8988T (cell line): ENCODE measurements at regions not wholly inside any gene's neighbourhood (a gene's known extent, or its start where the extent isn't known, plus 50 kb on each side); places are given as distances from the start of the nearest gene placed in this dataset.
"Not testable (repeated sequence)": the region's sequence is repeated elsewhere in the genome, so short reads cannot be mapped to it uniquely, and the experiment has no call there.

Experiments used
- DNase-seq: peaks from one replicate; pipeline ENCODE4 v3.0.0; 2011

DNA sequence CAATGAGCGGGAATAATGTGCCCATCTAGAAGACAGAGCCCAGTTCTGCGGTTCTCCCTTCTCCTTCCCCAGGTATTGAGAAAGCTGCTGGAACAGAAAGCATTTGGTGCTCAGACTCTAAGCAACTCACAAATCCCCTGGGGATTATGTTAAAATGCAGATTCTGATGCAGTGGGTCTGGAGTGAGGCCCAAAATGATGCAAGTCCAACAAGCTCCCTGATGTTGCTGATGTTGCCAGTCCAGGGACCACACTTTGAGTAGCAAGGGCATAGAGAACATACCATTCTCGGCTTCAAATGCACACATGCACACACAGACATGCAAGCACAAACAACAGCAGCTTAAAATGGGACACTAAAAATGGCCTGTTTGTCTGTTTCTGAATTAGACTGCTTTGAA, 274.8 kb upstream of the NCKAP5 start:
- DNase-seq, result no peak

DNA sequence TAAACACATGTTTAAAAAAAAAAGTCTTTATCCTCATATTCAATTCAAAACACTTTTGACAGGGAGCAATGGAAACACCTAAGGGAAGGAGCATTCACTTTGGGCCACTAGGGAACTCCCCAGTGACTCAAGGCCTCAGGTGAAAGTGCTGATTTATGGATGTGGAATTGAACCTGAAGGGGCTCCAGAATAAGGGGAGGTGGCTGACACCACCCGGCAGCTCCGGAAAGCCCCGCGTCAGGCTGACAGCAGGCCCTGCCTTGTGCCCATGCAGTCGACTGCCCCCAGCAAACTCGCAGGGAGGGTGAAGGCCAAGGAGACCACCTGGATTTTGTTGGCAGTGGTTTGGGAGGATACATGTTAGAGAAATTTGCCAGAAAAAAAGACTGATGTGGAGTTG, 275.3 kb upstream of the NCKAP5 start:
- DNase-seq, result no peak

DNA sequence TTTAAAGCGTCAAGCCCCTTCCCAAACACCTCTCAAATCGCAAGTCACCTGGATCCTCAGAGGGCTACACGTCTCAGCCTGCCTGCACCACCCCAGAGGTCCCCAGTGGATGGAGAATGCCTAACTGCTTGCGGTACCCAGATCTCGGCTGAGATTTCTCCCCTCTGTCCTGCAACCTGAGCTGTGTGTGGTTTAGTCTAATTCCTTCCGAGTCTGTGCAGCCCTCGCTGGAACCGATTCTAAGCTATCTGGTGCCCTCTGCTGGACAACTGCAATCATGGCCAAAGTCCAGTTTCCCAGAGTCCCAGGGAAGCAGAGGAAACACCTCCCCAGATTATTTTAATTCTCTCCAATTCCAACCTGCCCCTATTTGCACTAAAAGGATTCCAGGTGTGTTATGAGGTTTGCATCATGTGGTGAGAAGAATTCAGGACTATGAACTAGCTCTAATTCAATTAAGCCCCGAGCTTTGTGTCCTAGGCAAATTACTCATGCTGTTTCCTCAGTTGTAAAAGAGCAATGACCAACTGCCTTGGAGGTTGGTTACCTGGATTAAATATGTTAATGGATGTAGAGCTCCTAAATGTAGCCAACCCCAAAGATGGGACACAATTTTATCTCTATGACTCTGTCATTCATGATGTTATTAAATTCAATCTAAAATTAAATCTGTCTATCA, 276.1 kb upstream of the NCKAP5 start:
- peak; percentile 53 for DNase-seq

DNA sequence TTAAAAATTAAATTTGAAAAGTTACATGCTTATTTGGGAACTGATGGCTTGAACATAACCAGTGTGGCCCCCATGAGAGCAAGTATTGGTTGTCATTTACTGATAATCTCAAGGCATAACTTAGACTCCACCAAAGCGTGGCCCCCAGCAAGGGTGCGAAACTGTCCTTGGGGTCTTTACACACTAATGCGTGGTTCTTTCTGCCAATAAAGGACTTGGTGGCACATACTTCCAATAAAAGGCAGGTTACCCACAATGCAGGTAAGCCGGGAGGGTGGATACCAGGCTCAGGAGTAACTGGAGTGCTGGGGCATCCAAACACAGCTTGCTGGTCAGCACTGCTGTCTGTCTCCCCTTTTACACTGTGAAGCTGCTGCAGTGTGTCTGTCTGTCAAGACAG, 278.2 kb upstream of the NCKAP5 start:
- no peak for DNase-seq

DNA sequence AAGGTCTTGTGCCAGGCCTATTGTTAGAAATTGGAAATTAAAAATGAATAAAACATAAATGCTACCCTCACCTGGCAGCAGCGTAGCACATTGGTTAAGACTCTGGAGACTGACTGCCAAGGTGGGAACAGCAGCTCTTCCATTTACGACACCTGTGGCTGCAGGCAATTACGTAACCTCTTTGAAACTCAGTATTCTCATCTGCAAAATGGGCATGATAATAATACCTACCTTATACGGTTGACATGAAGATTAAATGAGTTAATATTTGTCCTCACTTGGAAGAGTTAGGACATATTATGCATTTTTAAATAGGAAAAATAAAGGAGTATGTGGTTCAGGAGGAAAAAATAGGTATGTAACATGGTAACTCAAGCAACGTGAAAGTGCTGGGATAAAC, 279.3 kb upstream of the NCKAP5 start:
- DNase-seq, result no peak

DNA sequence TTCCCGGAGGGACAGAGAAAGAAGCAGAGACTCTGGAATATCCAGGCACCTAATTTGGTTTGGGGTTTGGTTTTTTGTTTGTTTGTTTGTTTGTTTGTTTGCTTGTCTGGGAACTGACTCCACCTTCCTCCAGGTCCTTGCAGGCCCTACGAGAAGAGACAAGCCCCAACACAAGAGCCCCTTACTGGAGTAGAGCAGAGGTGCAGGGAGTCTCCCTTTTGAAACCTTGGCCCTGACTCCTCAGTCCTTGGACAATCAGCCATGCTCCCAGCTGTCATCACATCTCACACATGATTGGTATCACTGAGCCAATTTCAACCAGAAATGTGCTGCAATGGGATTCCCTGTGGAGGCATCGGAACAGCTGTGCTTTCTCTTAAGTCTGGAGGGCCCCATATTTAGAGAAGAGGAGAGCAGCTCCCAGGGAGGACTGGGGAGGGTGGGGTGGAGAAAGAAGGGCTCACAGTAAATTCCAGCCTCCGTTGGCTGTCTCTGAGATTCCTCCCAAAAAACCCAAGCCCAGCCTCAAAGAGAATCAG, 279.9 kb upstream of the NCKAP5 start:
- DNase-seq, result no peak

DNA sequence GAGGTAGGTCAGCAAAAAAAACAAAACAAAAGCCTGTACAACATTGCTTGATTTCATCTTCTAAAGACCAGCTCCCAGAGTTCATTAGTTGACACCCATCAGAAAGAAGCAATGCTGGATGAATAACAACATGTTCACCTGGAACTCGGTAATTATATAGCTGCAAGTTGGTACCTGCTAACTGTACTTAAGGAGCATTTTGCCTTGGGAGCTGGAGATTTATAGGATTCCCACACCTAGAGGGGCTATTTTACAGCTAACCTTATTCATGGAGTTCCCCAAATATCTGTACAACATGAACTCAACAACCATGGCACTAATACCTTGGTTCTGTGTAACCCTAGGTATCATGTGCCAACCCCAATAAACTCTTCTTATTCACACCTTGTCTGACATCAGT, 281.1 kb upstream of the NCKAP5 start:
- no peak for DNase-seq

DNA sequence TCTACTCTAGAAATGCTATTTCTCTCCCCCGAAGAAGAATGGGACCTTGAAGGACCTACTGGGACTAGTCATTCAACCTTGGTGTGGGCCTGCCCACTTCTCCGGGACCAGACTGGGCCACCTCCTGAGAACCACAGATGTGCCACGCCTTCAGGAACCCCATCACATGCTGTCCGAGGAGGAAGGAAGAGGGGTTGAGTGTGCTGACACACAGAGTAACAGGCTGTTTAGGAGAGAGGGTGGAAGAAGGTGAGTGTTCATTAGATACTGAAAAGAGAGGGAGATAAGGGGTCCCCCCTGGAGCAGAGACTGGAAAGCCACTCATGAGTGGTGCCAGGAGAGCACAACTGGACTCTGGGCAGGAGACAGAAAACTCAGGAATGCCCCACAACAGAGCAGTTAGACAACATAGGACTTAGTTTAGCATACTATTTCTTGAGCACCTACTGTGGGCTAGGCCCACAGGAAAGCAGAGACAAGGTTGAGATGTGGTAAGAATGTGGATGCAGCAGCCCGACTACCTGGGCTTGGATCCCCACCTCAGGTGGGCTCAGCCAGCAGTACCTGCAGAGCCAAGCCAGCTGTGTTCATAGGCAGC, 286.4 kb upstream of the NCKAP5 start:
- no peak for DNase-seq

DNA sequence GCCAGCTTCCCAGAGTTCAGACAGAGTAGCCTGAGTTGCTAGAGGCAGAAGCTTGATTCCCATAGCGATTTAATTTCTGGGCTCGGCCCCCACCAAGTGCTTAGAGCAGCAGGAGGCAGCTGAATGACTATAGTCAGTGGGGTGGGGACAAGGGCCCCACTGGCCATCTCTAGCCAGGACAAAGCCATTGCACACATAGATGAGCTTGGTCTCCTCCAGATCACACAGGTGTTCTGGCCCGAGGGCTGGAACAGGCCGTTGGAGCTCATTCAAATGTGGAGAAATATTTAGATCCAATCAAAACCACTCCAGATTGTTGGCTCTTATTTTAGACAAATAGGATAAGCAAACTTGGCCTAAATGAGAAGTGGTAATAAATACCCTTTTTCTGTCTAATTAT, 287.3 kb upstream of the NCKAP5 start:
- DNase-seq, result no peak

DNA sequence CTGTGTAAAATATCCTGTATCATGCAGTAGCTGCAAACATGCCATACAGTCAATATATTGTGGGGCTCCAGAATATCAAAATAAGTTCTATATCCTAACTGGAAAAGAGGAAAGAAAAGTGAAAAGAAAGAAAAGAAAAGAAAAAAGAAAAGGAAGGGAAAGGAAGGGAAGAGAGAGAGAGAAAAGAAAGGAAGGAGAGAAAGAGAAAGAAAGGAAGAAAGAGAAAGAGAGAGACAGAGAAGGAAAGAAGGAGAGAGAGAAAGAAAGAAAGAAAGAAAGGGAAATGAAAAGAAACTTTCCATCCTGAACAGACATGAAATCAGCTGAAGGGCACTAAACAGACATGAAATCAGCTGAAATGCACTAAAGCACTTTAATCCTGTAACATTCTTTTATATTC, 288.4 kb upstream of the NCKAP5 start:
- no peak for DNase-seq

DNA sequence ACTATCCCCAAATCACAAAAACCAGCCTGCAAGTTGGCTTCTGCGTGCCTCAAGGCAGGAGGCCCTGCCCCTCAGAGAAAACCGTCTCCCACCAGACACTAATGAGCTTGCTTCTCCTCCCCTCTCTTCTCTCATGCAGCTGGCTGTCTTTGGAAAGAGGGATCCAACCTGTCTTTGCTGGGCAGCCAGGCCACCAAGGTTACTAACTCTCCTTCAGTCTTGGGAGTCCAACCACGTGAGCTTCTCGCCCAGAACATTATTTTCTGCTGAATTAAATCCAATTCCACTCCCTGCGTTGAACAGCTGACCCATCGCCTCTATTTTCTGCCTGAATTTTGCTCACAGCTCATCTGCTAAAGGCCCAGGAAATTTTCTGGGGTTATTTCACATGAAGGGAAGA, 291.3 kb upstream of the NCKAP5 start:
- DNase-seq, result no peak

DNA sequence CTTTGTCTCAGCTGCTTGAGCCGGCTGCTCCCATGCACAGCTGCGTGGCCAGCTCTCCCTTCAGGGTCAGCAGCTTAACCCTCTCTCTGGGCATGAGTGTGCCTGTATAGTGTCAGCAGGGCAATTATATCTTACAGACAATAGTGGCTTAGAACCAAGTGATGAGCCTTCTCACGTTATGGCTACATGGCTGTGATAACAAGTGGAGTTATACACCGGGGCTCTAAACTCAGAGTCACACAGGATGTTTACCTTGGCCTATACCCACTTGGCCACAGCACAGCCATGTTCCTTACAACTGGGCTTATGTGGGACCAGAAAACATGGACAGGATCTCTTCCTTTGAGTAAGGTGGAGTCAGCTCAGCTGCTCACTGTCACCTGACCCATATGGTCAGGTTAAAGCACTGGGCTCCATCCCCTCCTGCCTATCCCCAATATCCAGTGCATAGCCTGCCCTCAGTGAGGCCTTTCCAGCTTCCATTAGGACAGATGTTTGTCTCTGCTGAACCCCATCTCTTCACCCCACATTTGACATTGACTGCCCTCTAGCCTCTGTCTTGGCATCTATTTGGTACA, 294.2 kb upstream of the NCKAP5 start:
- DNase-seq, result no peak

DNA sequence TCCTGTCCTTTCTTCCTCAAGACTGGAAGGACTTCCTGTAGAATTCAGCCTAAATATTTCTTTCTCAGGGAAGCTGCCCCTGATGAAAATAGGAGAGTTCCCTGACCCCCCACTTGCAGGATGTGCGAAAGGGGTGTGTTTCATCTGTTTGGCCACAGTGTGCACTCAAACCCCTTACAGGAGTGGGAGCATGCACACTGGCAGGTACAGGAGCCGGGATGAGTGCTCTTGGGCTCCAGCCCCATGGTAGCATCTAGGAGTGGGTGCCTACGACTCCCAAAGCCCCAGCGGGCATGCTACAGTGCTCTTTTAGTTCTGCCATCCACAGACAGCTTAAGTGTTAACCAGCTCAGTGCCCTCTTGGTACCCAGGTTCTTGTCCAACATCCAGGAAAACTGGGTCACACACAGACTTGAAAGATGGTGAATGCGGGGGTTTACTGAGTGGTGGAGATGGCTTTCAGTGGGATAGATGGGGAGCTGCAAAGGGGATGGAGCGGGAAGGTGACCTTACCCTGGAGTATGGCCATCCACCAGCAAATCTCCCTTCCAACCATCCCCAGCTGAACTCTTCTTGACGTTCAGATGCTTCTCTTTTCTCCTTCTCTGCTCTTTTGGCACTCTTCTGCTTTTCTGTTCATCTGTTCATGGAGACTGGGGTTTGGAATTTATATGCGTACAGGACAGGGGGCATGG, 295.0 kb upstream of the NCKAP5 start:
- DNase-seq, result no peak

DNA sequence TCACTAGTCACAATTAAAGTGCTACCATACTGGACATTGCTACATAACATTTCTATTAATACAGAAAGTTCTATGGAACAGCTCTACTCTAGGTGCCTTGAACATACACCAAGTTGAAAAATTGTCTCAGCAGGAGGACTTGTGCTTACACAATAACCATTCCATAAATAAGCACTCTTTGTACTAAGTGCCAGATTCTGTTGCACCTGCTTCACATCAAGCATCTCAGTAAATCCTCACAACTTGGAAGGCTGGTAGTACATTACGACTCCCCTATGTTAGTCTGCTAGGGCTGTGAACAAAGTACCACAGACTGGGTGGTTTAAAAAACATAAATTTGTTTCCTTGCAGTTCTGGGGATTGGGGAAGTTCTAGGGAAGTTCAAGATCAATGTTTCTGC, 296.9 kb upstream of the NCKAP5 start:
- no peak for DNase-seq

DNA sequence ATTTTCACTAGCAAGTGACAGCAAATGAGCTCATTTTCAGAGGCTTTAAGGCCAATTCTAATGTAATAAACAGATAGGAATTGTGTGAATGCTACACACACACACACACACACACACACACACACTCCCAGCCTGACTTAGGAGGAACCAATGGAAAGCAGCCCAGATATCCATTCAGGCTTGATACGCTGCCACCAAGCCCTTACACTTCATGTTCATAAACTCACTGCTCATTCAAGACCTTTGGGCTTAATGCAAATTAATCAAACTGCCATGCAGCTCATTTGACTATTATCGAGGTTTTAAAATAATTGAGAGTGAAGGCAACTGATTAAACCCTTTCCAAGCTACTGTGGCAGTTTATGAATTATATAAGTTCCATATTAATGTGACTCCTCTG, 298.9 kb upstream of the NCKAP5 start:
- DNase-seq, result no peak

DNA sequence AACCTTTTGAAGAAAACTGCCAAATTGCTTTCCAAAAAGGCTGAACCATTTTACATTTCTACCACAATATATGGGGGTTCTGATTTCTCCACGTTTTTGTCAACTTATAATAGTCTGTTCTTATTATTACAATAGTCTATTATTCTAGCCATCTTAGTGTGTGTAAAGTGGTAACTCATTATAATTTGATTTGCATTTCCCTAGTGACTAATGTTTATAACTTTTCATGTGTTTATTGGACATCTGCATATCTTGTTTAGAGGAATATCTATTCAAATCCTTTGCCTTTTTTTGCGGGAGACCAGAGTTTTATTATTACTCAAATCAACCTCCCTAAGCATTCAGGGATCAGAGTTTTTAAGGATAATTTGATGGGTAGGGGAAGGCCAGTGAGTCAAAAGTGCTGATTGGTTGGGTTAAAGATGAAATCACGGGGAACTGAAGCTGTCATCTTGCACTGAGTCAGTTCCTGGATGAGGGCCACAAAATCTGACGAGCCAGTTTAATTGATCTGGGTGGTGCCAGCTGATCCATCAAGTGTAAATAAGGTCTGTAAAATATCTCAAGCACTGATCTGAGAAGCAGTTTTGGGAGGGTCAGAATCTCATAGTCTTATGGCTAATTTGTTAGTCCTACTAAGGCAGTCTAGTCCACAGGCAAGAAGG, 303.4 kb upstream of the NCKAP5 start:
- DNase-seq, result no peak

DNA sequence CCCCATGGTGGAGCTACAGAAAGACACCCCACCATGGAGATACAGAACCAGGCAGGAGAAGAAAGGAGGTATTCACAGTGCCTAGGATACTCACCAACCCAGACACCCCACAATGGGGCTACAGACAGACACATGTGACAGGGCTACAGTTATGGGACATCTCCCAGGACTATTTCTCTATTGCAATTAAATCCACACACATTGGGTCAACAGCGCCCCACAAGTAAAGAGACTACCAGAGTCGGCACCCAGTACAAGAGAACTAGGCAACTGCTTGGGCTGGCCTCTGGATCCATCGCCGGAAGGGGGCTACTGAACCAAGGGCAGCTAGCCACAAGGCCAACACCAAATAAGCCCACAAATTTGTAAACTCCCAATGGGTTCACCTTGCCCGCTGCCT, 310.1 kb upstream of the NCKAP5 start:
- DNase-seq, result no peak

DNA sequence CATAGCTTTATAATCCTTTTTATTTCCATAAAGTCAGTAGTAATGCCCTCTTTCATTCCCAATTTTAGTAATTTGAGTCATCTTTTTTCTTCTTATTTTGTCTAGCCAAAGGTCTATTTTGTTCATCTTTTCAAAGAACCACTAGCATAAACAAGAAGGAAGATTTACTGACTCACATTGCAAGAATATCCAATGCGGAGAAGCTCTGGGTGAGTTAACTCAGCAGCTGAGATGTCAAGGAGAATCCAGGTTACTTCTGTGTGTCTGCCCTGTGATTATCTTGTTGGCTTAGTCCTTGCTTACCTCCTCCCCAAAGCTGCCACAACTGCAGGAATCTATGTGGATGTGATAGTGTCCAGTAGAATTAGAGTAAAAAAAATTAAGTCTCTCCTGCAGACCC, 311.4 kb upstream of the NCKAP5 start:
- DNase-seq, result no peak

DNA sequence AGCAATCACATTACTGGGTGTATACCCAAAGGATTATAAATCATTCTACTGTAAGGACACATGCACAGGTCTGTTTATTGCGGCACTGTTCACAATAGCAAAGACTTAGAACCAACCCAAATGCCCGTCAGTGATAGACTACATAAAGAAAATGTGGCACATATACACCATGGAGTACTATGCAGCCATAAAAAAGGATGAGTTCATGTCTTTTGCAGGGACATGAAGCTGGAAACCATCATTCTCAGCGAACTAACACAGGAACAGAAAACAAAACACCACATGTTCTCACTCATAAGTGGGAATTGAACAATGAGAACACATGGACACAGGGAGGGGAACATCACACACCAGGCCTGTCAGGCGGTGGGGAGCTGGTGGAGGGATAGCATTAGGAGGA, 313.9 kb upstream of the NCKAP5 start:
- DNase-seq, result not testable (repeated sequence)

DNA sequence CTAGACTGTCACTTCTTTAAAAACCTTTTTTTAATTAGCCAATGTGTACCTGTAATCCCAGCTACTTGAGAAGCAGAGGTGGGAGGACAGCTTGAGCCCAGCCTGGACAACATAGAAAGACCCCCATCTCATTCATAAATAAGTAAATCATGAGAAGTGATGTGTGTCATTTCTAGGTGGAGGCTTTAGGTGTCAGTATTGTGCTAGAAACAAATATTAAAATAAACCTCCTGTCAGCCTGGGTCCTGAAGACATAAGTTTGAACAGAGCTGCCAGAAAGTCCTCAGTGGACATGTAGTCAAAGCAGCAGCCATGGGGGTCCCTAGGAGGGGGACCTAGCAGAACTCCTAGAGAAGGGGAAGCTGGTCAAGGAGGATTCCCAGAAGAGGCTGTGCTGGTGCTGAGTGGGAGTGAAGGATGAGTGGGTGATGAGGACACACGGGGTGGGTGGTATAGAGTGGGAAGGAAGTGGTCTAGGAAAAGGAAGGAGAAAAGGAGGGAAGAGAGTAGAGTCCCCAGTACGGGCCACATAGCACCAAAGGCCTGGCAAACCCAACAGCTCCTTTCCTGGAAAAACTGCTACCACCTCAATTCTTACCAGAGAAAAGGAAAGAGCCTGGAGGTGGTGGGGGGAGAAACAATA, 316.6 kb upstream of the NCKAP5 start:
- DNase-seq, result no peak

DNA sequence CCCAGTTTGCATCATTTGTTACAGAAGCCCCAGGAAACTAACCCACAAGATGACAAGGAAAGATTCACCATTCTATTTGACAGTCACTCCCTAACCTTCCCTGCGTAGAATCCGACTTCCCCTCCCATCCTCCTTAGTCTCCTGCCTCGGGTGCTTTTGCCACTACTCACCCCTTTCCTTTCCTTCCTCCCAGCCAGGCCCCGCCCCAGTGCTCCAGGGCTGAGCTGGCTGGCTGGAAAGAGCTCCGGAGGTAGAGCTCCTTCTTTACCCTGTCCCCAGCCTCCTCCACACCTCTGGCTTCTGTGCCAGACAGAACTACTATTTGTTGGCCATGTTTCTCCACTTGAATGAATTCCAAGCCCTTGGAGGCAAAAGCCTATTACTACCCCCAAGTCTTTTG, 317.6 kb upstream of the NCKAP5 start:
- DNase-seq, result no peak

DNA sequence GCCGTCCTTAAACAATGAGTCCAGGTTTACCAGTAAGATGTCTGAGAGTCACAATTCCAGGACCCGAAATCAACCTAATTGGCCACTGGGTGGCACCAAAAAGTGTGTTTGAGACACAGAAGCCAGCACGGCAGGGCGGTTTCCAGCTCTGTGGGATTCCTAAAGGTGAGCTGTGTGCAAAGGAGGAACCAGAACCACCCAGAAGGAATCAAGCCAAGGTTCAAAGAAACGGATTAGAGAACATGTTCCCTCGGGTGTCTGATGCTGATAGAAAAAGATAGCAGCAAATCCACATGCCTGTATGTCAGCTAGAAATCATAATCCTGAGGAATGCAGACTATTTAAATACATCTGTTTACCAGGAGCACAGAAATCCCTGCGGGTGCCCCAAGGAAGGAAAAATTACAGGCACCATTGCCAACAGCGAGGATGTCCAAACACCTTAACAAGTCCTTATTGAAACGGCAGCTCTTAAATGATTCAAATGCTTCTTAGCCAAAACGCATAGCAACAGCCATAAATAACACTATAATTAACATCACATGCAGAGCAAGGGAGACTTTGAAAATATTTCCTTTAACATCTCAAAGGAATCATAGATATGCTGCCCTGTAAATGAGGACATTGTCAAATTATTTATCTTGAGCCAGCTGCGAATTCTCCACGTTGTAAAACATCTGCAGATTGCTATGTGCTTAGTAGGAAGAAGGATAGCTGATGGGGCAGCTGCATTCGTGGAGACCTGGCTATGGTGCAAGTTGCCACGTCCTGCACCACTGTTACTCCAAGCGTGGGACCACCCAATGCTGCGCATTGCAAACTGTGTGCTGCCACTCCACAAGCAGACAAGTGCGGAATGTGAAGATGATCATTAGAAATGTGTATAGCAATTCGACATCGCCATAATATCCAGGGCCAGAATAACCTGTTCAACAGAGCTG, 318.7 kb upstream of the NCKAP5 start:
- peak; percentile 56 for DNase-seq
